PC-3 (cell line): ENCODE measurements at regions not wholly inside any gene's neighbourhood (a gene's known extent, or its start where the extent isn't known, plus 50 kb on each side); places are given as distances from the start of the nearest gene placed in this dataset.

Experiments
- EZH2 ChIP-seq: fragments of 300-600 bp; sonication (generic); IDR thresholded peaks from one replicate; pipeline ENCODE4 v1.6.1; 2017; ENCODE audit warnings: antibody characterized with exemption, mild to moderate bottlenecking, low read length; ENCODE audit not compliant: unreplicated experiment
- TF ChIP-seq, protein P1 (sequence below): fragments of 300-600 bp; sonication (generic); conservative IDR thresholded peaks from 2 replicates; pipeline ENCODE4 v1.5.1; 2017; ENCODE audit warnings: antibody characterized with exemption, low read depth, mild to moderate bottlenecking, low read length

GRCh38 chr4:125590158-125590557 is 275.4 kb downstream of the FAT4 start:
- TF ChIP-seq, protein P1, sequence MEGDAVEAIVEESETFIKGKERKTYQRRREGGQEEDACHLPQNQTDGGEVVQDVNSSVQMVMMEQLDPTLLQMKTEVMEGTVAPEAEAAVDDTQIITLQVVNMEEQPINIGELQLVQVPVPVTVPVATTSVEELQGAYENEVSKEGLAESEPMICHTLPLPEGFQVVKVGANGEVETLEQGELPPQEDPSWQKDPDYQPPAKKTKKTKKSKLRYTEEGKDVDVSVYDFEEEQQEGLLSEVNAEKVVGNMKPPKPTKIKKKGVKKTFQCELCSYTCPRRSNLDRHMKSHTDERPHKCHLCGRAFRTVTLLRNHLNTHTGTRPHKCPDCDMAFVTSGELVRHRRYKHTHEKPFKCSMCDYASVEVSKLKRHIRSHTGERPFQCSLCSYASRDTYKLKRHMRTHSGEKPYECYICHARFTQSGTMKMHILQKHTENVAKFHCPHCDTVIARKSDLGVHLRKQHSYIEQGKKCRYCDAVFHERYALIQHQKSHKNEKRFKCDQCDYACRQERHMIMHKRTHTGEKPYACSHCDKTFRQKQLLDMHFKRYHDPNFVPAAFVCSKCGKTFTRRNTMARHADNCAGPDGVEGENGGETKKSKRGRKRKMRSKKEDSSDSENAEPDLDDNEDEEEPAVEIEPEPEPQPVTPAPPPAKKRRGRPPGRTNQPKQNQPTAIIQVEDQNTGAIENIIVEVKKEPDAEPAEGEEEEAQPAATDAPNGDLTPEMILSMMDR, result no peak
- no peak for TF ChIP-seq EZH2
